WTC11 (cell line): ENCODE measurements at regions not wholly inside any gene's neighbourhood (a gene's known extent, or its start where the extent isn't known, plus 50 kb on each side); places are given as distances from the start of the nearest gene placed in this dataset.

Source experiments
- CTCF ChIP-seq: fragments of 200-600 bp; IDR thresholded peaks from 2 replicates; pipeline ENCODE4 v1.8.0; 2022; ENCODE audit warnings: antibody characterized with exemption
- IRF1 ChIP-seq: sonication (generic); formaldehyde crosslinking; IDR thresholded peaks from 2 replicates; pipeline ENCODE4 v1.8.0; 2023; ENCODE audit warnings: missing genetic modification reagents

- TF ChIP-seq IRF1 (CRISPR knock-in tag), result no peak
- no peak for TF ChIP-seq CTCF
These were observed 991.4 kb downstream of the ARAP2 start for GRCh38 chr4:35252866-35253265.
